ENCODE measurements at regions not wholly inside any gene's neighbourhood (a gene's known extent, or its start where the extent isn't known, plus 50 kb on each side); places are given as distances from the start of the nearest gene placed in this dataset.
"Not testable (repeated sequence)": the region's sequence is repeated elsewhere in the genome, so short reads cannot be mapped to it uniquely, and the experiment has no call there.

GRCh38 chr6:27775796-27776184, 136.4 kb downstream of the OR2B2 start:
- DNase-seq (ENCODE audit: low spot score, unreplicated experiment), result no peak
- H3K9me3 Mint-ChIP-seq (ENCODE audit: low read depth), result peaks cover 10% of the 10 kb centered on the region
- no peak for TF ChIP-seq CTCF (IDR thresholded peaks at IDR 0.05; ENCODE audit: unreplicated experiment)
- H3K4me3 Mint-ChIP-seq (ENCODE audit: low read depth), result no peak overlapping the region
- H3K27me3 Mint-ChIP-seq, result peaks cover 13% of the 10 kb centered on the region
- peaks cover 5% of the 10 kb centered on the region for H3K36me3 Mint-ChIP-seq (ENCODE audit: insufficient read depth)
- H3K27ac Mint-ChIP-seq, result no peak overlapping the region
- H3K4me1 Mint-ChIP-seq (ENCODE audit: low read depth), result peaks cover 7% of the 10 kb centered on the region

DNA sequence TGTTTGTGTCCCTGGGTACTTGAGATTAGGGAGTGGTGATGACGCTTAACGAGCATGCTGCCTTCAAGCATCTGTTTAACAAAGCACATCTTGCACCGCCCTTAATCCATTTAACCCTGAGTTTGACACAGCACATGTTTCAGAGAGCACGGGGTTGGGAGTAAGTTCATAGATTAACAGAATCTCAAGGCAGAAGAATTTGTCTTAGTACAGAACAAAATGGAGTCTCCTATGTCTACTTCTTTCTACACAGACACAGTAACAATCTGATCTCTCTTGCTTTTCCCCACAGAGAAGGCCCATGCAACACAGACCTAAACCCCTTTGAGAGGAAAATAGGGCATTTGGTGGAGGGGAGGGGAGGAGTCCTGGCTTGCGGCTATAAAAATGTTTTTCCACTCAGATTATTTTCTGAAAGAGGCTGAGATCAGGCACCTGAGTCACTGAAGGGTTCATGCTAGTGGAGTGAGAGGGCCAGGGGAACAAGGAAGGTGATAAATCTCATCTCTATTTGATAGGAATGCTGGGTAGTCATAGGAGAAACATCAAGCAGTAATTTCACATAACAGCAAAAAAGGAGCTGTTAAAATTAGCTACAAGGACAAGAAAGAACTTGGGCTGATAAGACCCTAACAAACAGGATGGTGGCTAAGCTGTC, 136.9 kb downstream of the OR2B2 start:
- H3K27ac Mint-ChIP-seq; DNase-seq (ENCODE audit: low spot score, unreplicated experiment); H3K9me3 Mint-ChIP-seq (ENCODE audit: low read depth); H3K36me3 Mint-ChIP-seq (ENCODE audit: insufficient read depth); H3K4me1 Mint-ChIP-seq (ENCODE audit: low read depth); H3K4me3 Mint-ChIP-seq (ENCODE audit: low read depth): not testable (repeated sequence)
- peaks cover 18% of the 10 kb centered on the region for H3K27me3 Mint-ChIP-seq

- peaks cover 23% of the 10 kb centered on the region for H3K27me3 Mint-ChIP-seq
- H3K4me1 Mint-ChIP-seq (ENCODE audit: low read depth); H3K9me3 Mint-ChIP-seq (ENCODE audit: low read depth); H3K36me3 Mint-ChIP-seq (ENCODE audit: insufficient read depth); H3K4me3 Mint-ChIP-seq (ENCODE audit: low read depth); DNase-seq (ENCODE audit: low spot score, unreplicated experiment); H3K27ac Mint-ChIP-seq: not testable (repeated sequence)
These were observed 138.0 kb downstream of the OR2B2 start for GRCh38 chr6:27774264-27774600.

- peaks cover 23% of the 10 kb centered on the region for H3K27me3 Mint-ChIP-seq
- H3K27ac Mint-ChIP-seq; H3K9me3 Mint-ChIP-seq (ENCODE audit: low read depth); H3K36me3 Mint-ChIP-seq (ENCODE audit: insufficient read depth); H3K4me3 Mint-ChIP-seq (ENCODE audit: low read depth); DNase-seq (ENCODE audit: low spot score, unreplicated experiment); H3K4me1 Mint-ChIP-seq (ENCODE audit: low read depth): not testable (repeated sequence)
These were observed 138.5 kb downstream of the OR2B2 start for GRCh38 chr6:27773542-27774263.

- TF ChIP-seq CTCF (IDR thresholded peaks at IDR 0.05; ENCODE audit: unreplicated experiment), result peak; percentile 97
- H3K9me3 Mint-ChIP-seq (ENCODE audit: low read depth), result peaks cover 10% of the 10 kb centered on the region
- peak overlapping the region; percentile 52 for H3K4me3 Mint-ChIP-seq (ENCODE audit: low read depth)
- peak overlapping the region; percentile 69 for H3K27ac Mint-ChIP-seq
- H3K4me1 Mint-ChIP-seq (ENCODE audit: low read depth), result peaks cover 7% of the 10 kb centered on the region
- peak; percentile 84 for DNase-seq (ENCODE audit: low spot score, unreplicated experiment)
- peaks cover 5% of the 10 kb centered on the region for H3K36me3 Mint-ChIP-seq (ENCODE audit: insufficient read depth)
- peaks cover 28% of the 10 kb centered on the region for H3K27me3 Mint-ChIP-seq
These were observed 139.8 kb downstream of the OR2B2 start for GRCh38 chr6:27772261-27773001.

DNA sequence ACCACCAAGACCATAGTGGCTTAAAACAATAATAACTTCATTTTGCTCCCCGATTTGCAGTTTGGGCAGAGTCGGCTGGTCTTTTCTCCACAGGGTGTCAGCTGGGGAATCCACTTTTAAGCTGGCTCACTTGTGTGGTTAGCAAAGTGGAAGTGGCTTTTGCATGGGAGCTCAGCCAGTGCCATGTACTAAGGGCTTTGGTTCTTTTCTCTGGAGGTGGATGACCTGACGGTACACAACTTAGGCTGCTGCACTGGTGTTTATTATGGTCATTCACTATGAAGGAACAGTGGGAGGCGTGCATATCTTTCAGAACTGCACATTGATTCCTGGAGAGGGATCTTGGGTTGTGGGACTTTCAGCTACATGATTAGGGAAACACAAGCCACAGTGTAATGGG, 141.0 kb downstream of the OR2B2 start:
- no peak for TF ChIP-seq CTCF (IDR thresholded peaks at IDR 0.05; ENCODE audit: unreplicated experiment)
- no peak for DNase-seq (ENCODE audit: low spot score, unreplicated experiment)
- Mint-ChIP-seq H3K27ac (no peak overlapping the region), H3K4me1 (ENCODE audit: low read depth) (peaks cover 7% of the 10 kb centered on the region), H3K9me3 (ENCODE audit: low read depth) (peaks cover 10% of the 10 kb centered on the region), H3K4me3 (ENCODE audit: low read depth) (no peak overlapping the region), H3K27me3 (peaks cover 28% of the 10 kb centered on the region), H3K36me3 (ENCODE audit: insufficient read depth) (peaks cover 5% of the 10 kb centered on the region)

Measured in progenitor cell of endocrine pancreas (in vitro differentiated cells).